ENCODE measurements at regions not wholly inside any gene's neighbourhood (a gene's known extent, or its start where the extent isn't known, plus 50 kb on each side); places are given as distances from the start of the nearest gene placed in this dataset.
A peak's percentile ranks its signal among the peaks of the same experiment; 100 is the strongest.

GRCh38 chr12:132439333-132439904 is 50.5 kb upstream of the FBRSL1 start:
- DNase-seq: no peak

- DNase-seq: no peak
These were observed 51.2 kb upstream of the FBRSL1 start for GRCh38 chr12:132438726-132439125.

- no peak for DNase-seq
These were observed 51.8 kb upstream of the FBRSL1 start for GRCh38 chr12:132437943-132438700.

GRCh38 chr12:132437252-132437932 is 52.6 kb upstream of the FBRSL1 start:
- no peak for DNase-seq

GRCh38 chr12:132436791-132437251 is 53.1 kb upstream of the FBRSL1 start:
- no peak for DNase-seq

- DNase-seq: no peak
These were observed 54.3 kb upstream of the FBRSL1 start for GRCh38 chr12:132435486-132436187.

GRCh38 chr12:132433641-132434395 is 56.1 kb upstream of the FBRSL1 start:
- no peak for DNase-seq

- no peak for DNase-seq
These were observed 57.0 kb upstream of the FBRSL1 start for GRCh38 chr12:132432721-132433577.

- no peak for DNase-seq
These were observed 57.7 kb upstream of the FBRSL1 start for GRCh38 chr12:132432126-132432705.

GRCh38 chr12:132430838-132431774 is 58.8 kb upstream of the FBRSL1 start:
- no peak for DNase-seq

GRCh38 chr12:132429946-132430643 is 59.9 kb upstream of the FBRSL1 start:
- peak; percentile 41 for DNase-seq

- no peak for DNase-seq
These were observed 60.4 kb upstream of the FBRSL1 start for GRCh38 chr12:132429602-132429945.

GRCh38 chr12:132428936-132429601 is 60.9 kb upstream of the FBRSL1 start:
- no peak for DNase-seq

- no peak for DNase-seq
These were observed 61.7 kb upstream of the FBRSL1 start for GRCh38 chr12:132427999-132428935.

GRCh38 chr12:132427174-132427768 is 62.7 kb upstream of the FBRSL1 start:
- DNase-seq: no peak

GRCh38 chr12:132426349-132427173 is 63.4 kb upstream of the FBRSL1 start:
- DNase-seq: no peak

Data from stimulated activated naive CD4-positive, alpha-beta T cell treated with Interleukin-2 at 50 U/mL for 16 hours (primary cell).